ENCODE measurements at regions not wholly inside any gene's neighbourhood (a gene's known extent, or its start where the extent isn't known, plus 50 kb on each side); places are given as distances from the start of the nearest gene placed in this dataset.

GRCh38 chr4:184528051-184528450 is 53.7 kb upstream of the IRF2 start:
- no peak for DNase-seq

GRCh38 chr4:184526228-184526627 is 51.9 kb upstream of the IRF2 start:
- no peak for DNase-seq

All from NCI-H446 (cell line).